Muscle of back (tissue), 3 donors: ENCODE measurements at regions not wholly inside any gene's neighbourhood (a gene's known extent, or its start where the extent isn't known, plus 50 kb on each side); places are given as distances from the start of the nearest gene placed in this dataset.
"Not testable (repeated sequence)": the region's sequence is repeated elsewhere in the genome, so short reads cannot be mapped to it uniquely, and the experiment has no call there.

Experiments used
- DNase-seq, 3 donors: peaks; one replicate each; pipeline versions ENCODE4 v3.0.0 to v3.0.0-alpha.2; 2013

GRCh38 chr3:19825193-19825592, 108.8 kb downstream of the EFHB start:
- no peak for DNase-seq

GRCh38 chr3:19822805-19823204, 111.2 kb downstream of the EFHB start:
- no peak for DNase-seq

GRCh38 chr3:19816631-19817030, 117.4 kb downstream of the EFHB start:
- DNase-seq = no peak

- no peak for DNase-seq
These were observed 118.2 kb downstream of the EFHB start for GRCh38 chr3:19815805-19816204.

- not testable (repeated sequence) for DNase-seq
These were observed 120.3 kb downstream of the EFHB start for GRCh38 chr3:19813743-19814142.

GRCh38 chr3:19811689-19812088, 122.3 kb downstream of the EFHB start:
- DNase-seq = peak in 1 of 3 donors; percentile 3

- DNase-seq = no peak
These were observed 125.2 kb downstream of the EFHB start for GRCh38 chr3:19808834-19809233.

- no peak for DNase-seq
These were observed 134.1 kb downstream of the EFHB start for GRCh38 chr3:19799887-19800286.

- DNase-seq = no peak
These were observed 134.9 kb downstream of the EFHB start for GRCh38 chr3:19799115-19799514.

- DNase-seq = no peak
These were observed 135.7 kb downstream of the EFHB start for GRCh38 chr3:19798324-19798723.

- no peak for DNase-seq
These were observed 141.6 kb downstream of the EFHB start for GRCh38 chr3:19792388-19792787.

GRCh38 chr3:19775765-19776164, 158.3 kb downstream of the EFHB start:
- no peak for DNase-seq

GRCh38 chr3:19769694-19770093, 164.3 kb downstream of the EFHB start:
- no peak for DNase-seq

- DNase-seq = no peak
These were observed 168.1 kb downstream of the EFHB start for GRCh38 chr3:19765954-19766353.

GRCh38 chr3:19757773-19758172, 176.2 kb downstream of the EFHB start:
- DNase-seq = peak in 1 of 3 donors; percentile 6

- DNase-seq = no peak
These were observed 184.5 kb downstream of the EFHB start for GRCh38 chr3:19749448-19750017.

GRCh38 chr3:19748782-19749447, 185.1 kb downstream of the EFHB start:
- no peak for DNase-seq

GRCh38 chr3:19744047-19744446, 190.0 kb downstream of the EFHB start:
- no peak for DNase-seq

GRCh38 chr3:19742935-19743334, 191.1 kb downstream of the EFHB start:
- DNase-seq = no peak

- no peak for DNase-seq
These were observed 194.5 kb downstream of the EFHB start for GRCh38 chr3:19739504-19739903.

GRCh38 chr3:19738846-19739245, 195.2 kb downstream of the EFHB start:
- no peak for DNase-seq

GRCh38 chr3:19735111-19735510, 198.9 kb downstream of the EFHB start:
- no peak for DNase-seq

GRCh38 chr3:19734453-19734852, 199.6 kb downstream of the EFHB start:
- DNase-seq = no peak

GRCh38 chr3:19725000-19725399, 209.0 kb downstream of the EFHB start:
- DNase-seq = no peak
